HG02678 (cell line): ENCODE measurements at regions not wholly inside any gene's neighbourhood (a gene's known extent, or its start where the extent isn't known, plus 50 kb on each side); places are given as distances from the start of the nearest gene placed in this dataset.
"Not testable (repeated sequence)": the region's sequence is repeated elsewhere in the genome, so short reads cannot be mapped to it uniquely, and the experiment has no call there.

Experiments used
- ATAC-seq: cut with Tn5 transposase; IDR thresholded peaks from one replicate; pipeline ENCODE4 v1.9.1; 2021; ENCODE audit warnings: mild to moderate bottlenecking, moderate library complexity; ENCODE audit not compliant: unreplicated experiment

DNA sequence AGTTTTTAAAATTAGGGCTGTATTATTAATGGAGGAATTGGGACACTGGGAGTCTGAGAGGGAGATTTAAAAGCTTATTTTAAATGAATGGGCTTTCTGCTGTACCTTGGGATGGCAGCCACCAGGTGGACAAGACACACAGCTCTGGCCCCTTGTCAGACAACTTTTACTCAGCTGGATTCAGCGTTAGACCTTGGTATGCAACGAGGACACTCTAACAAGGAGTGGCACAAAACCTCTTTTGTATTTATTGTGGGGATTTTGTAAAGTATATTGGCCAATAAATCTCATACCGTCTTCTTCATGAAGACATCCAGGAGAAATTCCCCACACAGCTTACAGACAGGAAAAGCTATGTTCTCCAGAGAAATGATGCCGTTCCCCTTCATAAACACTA lies 105.7 kb downstream of the LCA5 start:
- ATAC-seq = no peak

DNA sequence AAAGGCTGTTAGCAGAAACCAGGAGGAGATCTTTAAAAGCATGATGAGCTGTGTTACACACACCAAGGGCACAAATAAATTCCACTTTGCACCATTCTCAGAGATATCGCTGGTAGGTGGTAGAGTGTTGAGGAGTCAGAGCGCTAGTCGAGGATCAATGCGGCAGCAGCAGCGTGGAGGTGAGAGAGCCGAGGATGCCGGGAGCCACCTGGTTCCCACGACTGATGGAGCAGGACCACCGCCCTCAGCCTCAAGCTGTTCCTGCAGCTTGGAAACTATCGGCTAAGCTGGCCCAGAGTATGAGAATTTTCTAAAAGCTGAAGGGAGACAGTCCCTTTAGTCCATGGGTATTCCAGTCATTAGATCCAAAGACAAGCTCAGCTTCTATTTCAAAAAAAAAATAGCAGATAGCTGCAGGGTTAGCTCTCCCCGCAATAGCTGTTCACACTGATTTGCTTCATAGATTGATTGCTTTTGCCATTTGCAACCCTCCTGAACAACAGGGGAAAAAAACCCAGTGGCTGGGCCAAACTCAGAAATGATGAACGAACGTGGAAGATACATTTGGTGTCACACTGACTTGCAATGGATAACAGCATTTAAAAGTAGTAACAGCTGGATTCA lies 106.2 kb downstream of the LCA5 start:
- no peak for ATAC-seq

DNA sequence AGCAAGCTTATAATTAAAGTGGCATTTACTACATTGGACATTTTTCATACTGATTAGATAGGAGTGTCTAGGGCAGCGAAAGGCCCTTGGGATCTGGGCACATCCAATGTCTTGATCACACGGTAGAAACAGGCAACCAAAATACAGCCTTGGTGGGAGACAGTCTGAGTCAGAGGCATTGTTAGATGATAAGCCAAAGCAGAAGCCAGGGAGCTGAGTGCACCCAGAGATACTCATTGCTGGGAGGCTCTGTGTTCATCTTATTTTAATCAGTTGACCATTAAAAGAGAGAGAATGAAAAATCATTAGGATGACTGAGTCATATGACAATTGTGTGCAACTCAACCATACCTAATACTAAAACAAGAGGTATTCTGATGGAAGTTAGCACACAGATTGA lies 109.5 kb downstream of the LCA5 start:
- ATAC-seq = no peak

DNA sequence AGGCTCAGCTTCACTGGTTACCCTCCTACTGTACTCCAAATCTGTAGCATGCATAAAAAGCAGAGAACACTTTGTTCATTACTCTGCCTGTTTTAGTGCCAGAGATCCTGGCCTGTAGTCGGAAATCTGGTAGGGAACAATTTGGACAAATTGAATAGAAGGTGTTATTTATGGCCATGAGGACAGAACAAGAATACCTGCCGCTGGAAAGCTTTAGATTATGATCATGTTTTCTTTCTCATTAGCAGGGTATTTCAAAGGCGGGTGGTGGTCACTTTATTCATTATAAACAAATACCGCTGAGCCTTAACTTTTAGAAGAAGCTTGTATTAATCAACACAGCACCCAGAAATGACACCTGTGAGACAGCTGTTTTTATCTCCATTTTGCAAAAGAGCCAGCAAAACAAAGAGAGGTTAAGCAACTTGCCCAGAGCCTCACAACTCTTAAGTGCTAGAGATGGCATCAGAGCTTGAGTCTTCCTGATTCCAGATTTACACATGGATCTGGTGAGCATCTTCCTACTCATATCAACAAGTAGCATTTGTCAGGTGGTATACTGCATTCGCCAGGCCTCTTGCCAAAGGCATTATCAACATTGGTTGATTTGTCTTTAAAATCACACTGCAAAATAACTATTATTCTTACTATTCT lies 110.5 kb downstream of the LCA5 start:
- no peak for ATAC-seq

DNA sequence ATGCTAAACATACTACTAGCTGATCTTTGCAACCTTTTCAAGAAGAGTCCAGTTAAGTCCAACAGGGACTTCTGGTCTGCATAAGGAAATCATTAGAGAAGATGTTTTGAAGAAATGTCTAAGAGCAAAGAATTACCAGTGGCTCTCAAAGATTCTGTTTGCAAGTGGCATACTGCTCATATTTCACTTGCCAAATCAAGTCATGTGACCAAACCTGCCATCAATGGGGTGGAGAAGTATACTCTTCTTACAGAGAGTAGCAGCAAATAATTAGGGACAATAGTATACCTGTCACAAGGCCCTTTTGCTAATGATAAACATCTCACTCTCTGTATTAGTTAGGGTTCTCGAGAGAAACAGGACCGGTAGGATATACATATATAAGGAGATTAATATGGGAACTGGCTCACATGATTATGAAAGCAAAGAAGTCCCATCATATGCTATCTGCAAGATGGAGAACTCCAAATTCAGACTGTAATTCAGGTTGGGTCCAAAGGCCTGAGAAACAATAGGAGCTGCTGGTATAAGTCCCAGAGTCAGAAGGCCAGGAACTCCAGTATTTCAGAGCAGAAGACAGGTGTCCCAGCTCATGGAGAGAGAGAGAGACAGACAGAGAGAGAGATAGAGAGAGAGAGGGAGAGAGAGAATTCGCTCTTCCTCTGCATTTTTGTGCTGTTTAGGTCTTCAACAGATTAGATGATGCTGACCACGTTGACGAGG lies 111.5 kb downstream of the LCA5 start:
- no peak for ATAC-seq

DNA sequence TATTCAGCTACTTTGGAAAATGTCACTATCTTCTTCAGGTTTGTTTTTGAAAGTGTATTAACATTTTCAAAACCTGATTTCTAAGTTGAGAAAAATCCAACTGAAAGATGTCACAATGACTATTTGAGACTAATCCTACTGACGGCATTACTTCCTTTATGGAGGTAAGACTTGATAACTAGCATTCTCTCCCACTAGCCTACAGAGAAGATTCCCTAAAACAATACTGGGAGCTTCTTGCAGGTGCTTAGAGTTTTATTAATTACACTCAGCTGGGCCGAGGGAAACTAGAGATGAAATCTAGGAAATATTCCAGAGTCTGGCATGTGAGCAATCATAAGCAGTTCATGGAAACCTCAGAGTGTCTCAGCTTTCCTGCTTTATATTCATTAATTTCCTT lies 114.0 kb downstream of the LCA5 start:
- ATAC-seq = no peak

DNA sequence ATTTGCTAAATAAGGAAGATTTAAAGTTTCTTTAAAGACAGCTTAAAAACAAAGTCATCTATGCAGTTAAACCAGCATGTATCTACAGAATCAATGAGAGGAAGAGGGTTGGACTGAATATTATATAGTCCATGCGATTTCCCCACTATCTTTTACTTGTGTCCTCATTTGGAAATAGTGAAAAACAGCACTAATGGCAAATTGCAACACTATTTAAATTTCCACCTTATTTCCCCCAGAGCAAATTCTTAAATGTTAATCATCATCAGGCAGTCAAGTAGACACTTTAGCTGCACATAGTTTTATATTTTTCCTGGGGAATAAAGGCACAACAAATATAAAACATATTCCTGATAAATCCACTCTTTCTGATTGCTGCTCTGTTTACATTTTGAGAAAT lies 114.6 kb downstream of the LCA5 start:
- ATAC-seq = no peak

DNA sequence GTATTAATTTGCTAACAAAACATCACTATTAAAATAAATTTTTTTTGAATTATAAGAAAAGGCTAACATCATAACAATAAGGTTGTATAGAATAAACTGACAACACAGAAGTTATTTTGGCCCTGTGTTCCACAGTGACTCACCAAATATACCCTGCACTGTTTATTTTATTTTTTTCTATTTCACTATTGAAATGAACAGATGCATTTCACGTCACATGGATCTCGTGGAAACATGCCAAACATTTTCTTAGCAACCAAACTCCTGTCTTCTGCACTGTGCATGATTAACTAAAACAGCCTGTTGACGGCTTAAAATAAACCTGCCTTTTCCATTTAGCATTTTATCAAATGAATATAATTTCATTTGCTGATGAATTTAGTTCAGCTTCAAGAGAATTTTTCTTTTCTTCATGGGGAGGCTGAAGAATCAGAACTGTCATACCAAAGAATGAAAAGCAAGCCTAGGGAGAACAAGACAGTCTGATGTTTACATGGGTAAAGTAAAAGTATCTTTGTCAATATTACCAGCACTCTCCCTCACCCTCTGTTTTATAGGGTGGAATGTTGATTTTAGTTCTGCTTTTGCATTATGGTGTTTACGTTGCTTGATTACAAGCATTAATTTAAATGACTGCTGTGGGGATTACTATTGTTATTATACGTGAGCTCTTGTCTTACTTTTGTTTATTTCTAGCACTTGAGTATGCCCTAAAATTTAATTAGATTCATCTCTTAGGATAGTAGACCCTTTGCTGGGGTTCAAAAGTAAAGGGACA lies 115.3 kb downstream of the LCA5 start:
- no peak for ATAC-seq

DNA sequence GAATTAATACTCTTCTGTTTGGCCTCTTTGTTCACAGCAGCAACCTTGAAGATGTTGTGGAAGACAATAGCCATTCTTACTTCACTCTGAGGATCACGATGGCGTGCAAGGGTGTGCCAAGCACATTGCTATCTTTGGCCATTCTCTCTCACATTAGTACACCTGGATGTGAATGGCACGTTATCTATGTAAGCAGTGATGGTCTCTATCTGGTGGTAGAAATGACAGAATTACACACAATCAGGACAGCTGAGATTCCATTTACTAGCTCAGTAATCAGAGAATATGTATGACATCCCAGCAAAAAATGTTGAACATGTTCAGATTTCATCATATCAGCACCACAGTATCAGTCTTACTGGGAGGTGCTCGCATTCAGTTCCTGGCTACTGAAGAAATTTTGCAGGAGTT lies 116.2 kb downstream of the LCA5 start:
- ATAC-seq = no peak

DNA sequence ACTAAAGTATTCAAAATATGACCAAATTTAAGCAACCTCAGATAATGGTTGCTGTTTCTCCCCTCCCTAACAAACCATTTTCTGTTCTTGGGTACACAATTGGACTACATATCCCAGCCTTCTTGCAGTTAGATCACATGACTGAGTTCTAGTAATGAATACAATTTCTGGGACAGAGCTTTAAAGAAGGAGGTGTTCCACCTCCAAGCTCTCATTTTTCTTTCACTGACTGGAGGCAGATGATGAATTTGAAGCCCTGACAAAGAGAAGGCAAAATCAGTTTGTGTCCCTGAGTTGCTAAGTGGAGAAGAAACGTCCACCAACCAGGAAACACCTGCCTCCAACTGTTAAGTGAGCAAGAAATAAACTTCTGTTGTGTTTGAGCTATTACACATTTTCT lies 117.2 kb downstream of the LCA5 start:
- ATAC-seq = no peak

DNA sequence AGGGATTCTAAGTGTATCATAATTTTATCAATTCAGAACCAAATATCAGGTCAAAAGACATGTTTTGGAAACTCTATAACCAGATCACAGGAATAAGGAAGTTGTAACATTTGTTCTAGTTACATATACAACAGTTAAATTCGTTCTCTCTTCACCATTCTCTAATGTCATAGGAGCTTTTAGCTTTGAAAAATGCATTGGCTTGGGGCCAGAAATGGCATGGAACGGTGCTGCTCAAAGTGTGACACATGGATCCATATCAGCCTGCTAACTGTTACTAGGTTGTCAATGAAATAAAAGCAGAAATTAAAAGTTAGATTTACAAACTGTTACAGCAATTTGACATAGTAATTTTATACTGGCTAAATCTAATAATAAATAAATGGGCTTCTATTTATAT lies 120.3 kb downstream of the LCA5 start:
- ATAC-seq = no peak

DNA sequence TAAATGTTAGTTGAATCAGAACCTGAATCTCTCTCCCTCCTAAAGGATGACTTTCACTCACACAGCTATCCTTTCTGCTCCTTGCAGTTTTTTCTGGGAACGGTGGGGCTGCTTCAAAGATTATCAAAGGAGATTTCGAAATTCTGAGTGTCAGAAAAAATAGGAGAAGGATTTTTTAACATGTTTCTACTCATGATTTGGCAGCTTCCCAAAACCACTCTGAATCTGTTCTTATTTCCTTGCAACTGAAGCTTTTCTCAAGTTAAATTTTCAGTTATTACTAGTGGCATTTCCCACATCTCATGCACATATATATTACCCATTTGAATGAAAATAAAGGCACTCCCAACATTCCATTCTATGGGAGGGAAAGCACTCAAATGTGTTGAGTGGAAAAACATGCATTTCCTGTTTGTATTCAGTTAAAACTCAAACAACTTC lies 123.6 kb downstream of the LCA5 start:
- ATAC-seq = no peak

DNA sequence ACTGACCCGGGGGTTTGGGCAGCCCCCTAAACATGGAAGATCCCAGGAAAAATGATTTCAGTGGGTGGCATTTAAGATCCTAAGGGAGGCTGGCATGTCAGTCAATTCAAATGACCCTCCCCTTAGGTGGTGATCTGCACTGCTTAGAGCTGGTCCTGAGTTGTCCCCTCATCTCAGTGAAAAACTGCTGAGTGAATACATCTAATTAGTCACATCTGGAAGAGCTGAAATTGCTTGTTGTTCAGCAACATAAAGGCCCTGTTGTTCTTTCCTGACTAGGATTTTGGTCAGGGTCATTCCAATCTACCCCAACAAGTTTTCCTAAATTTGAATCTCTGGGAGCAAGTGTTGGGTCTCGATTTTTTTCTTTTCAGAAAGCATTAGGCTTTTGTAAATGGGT lies 126.4 kb downstream of the LCA5 start:
- no peak for ATAC-seq

DNA sequence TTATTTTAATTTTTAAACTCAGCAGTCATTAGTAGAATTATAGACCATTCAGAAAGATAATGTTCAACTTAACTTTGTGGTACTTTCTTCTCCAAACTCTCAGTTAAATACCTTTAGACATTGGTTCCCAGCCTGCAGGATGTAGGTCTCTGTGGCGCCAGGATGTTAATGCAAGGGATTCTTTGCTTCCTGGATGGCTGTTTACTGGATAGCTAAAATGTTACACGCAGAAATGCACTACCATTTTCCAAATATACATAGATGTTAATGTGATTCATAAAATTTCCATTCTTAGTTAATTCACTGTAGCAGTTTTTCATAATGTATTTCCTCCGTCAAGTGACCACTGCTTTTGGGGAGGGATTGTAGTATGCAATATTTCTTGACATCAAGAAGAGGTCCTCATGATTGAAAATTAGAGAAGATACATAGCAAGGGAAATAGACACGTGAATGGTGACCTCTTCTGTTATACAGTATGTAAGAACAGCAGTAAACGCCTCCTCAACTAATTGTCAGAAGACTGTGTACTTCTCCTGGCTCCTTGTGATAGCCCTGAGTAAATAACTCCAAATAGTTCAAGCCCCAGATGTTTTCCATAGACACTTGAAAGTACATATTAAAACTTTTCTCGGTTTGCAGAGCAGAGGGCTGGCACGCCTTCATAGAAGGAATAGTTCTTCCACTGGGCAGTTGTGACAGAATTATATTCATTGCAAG lies 128.8 kb downstream of the LCA5 start:
- ATAC-seq = no peak

DNA sequence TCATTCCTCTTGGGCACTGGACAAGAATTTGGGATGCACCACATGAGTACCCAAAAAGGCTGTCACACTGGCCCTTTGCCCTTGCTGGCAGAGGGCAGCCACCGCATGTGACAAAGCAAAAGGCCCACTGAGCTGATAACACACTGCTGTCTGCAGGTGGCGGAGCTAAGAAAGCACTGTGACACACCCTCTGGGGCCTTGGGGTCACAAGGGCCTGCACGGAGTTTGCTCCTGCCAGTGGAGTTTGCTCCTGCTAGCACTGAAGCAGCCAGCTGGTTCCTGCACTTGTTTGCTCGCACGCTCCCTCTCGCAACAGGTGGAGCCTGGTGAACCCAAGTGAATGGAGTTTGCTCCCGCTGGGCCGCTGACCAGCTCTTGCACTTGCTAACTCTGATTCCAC lies 132.6 kb downstream of the LCA5 start:
- ATAC-seq = no peak

DNA sequence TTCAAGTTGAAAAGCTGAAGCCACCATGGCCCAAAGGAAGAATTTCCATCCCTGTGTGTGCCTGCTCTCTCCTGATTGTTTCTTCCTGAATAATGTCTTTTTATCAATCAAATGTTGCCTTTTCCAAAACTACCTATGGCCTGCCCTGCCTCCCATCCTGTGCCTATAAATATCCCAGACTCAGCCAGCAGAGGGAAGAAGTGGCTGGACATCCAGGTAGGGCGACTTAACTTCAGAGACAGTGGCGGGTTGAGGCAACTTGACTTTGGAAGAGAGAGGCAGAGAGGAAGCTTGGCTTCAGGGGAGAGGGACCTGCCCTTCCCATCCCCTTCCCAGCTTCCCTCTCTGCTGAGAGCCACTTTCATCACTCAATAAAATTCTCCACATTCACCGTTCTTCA lies 133.0 kb downstream of the LCA5 start:
- no peak for ATAC-seq

DNA sequence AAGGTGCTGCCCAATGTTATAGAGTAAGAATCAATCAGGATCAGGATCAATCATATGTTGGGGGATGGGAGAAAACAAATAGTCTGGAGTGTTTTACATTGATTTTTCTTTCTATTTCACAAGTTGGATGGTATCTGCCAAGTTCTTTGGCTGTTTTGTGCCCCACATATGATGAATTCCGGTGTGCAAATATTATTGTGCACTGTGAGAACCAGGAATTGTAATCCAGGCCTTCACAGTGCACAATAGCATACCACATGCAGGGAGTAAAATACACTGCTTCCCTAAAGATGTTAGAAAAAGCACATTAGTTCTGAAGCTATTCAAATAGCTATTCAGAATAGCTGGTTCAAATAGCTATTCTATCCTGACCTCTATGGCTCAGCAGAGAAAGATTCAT lies 133.7 kb downstream of the LCA5 start:
- ATAC-seq = no peak

DNA sequence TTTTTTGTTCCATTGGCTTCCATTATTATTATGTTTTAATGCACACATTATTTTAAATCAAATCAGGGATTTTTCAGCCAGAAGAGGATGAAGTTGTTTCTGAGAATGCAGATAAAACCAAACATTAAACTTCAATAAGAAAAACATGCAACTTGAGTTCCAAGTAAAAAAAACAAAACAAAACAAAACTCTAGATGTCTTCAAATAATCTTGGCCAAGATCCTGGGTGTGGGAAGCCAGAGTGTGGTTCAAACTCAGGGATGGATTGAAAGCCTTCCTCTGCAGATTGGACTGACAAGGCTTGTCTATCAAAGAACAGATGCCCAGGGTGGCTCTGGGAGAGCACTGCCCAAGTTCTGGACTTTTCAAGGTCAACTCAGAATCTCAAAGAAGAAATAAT lies 134.1 kb downstream of the LCA5 start:
- ATAC-seq = no peak

DNA sequence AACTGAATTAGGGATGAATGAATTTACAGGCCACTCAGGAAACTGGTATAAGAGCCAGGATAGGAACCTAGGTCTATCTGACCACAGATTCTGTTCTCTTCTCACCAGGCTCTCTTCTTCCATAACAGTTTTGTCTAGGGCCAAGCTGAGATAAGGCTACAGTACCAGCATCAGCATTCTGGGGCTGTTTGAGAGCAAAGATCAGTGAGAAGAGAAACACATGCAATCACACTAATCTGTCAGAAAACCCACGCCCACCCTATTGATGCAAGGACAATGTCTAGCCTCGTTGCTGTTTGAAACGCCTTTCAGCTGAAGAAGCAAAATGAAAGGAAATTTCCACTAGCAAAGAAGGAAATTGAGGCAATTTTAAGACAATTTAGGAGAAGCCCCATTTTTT lies 137.7 kb downstream of the LCA5 start:
- ATAC-seq = no peak

DNA sequence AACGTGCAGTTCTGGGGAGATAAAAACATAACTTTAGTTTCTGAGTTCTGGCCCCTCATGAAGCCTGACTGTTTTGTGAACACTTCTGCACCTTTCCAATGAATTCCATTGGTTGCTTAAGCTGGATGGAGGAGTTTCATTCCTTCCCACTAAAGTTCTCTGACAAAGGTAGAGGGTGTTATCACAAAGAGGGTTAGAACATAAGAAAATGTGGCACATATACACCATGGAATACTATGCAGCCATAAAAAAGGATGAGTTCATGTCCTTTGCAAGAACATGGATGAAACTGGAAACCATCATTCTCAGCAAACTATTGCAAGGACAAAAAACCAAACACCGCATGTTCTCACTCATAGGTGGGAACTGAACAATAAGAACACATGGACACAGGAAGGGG lies 138.6 kb downstream of the LCA5 start:
- not testable (repeated sequence) for ATAC-seq

DNA sequence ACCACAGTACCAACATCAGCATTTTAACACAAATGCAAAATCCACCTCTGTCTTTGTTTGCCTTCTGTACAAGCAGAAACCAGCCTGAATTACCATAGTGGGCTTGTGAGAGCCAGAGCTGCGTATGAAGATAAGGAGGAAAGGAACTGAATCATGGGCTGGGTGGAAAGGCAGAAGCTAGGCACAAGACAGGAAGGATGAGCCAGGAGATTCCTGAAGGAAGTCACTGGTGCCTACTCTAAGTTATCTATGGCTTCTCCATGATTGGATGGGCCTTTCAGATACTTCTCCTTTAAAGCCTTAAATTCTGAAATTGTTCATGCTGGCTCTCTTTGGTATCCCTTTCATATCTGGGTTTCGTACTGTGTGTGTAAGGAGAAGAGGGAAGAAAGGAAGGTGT lies 140.6 kb downstream of the LCA5 start:
- ATAC-seq = no peak
